T-helper 1 cell treated with Interleukin-12 subunit alpha and Interleukin-12 subunit beta and Interleukin-4 antibody, amounts not matched to agents 30 μg/mL and 1 μg/mL, for 36 hours (primary cell): ENCODE measurements at regions not wholly inside any gene's neighbourhood (a gene's known extent, or its start where the extent isn't known, plus 50 kb on each side); places are given as distances from the start of the nearest gene placed in this dataset.
"Not testable (repeated sequence)": the region's sequence is repeated elsewhere in the genome, so short reads cannot be mapped to it uniquely, and the experiment has no call there.

Source experiments
- H3K27ac Mint-ChIP-seq: one replicate; pipeline ENCODE4 v1.8.0; 2021; ENCODE audit warnings: mild to moderate bottlenecking, mixed read lengths
- H3K27me3 Mint-ChIP-seq: one replicate; pipeline ENCODE4 v1.8.0; 2021; ENCODE audit warnings: low read depth, mixed read lengths
- H3K36me3 Mint-ChIP-seq: one replicate; pipeline ENCODE4 v1.8.0; 2021; ENCODE audit warnings: low read depth, mixed read lengths
- H3K4me1 Mint-ChIP-seq: one replicate; pipeline ENCODE4 v1.8.0; 2021; ENCODE audit warnings: low read depth, mixed read lengths
- H3K4me3 Mint-ChIP-seq: one replicate; pipeline ENCODE4 v1.8.0; 2021; ENCODE audit warnings: mild to moderate bottlenecking, moderate library complexity, mixed read lengths
- H3K9me3 Mint-ChIP-seq: one replicate; pipeline ENCODE4 v1.8.0; 2021; ENCODE audit warnings: mixed read lengths

- H3K9me3 Mint-ChIP-seq: peaks cover 41% of the 10 kb centered on the region
- H3K27me3 Mint-ChIP-seq, H3K4me1 Mint-ChIP-seq, H3K27ac Mint-ChIP-seq, H3K4me3 Mint-ChIP-seq, H3K36me3 Mint-ChIP-seq: not testable (repeated sequence)
Measured at GRCh38 chr4:49211396-49212194, 225.5 kb downstream of the CWH43 start.

- not testable (repeated sequence) for H3K27me3 Mint-ChIP-seq, H3K4me1 Mint-ChIP-seq, H3K4me3 Mint-ChIP-seq, H3K36me3 Mint-ChIP-seq, H3K27ac Mint-ChIP-seq
- peaks cover 38% of the 10 kb centered on the region for H3K9me3 Mint-ChIP-seq
Measured at GRCh38 chr4:49213250-49213649, 227.2 kb downstream of the CWH43 start.

GRCh38 chr4:49213750-49214149 lies 227.7 kb downstream of the CWH43 start:
- not testable (repeated sequence) for H3K27ac Mint-ChIP-seq, H3K4me3 Mint-ChIP-seq, H3K36me3 Mint-ChIP-seq, H3K27me3 Mint-ChIP-seq, H3K4me1 Mint-ChIP-seq
- peaks cover 35% of the 10 kb centered on the region for H3K9me3 Mint-ChIP-seq

- H3K9me3 Mint-ChIP-seq: peaks cover 39% of the 10 kb centered on the region
- not testable (repeated sequence) for H3K27me3 Mint-ChIP-seq, H3K36me3 Mint-ChIP-seq, H3K4me3 Mint-ChIP-seq, H3K4me1 Mint-ChIP-seq, H3K27ac Mint-ChIP-seq
Measured at GRCh38 chr4:49214453-49215081, 228.5 kb downstream of the CWH43 start.

GRCh38 chr4:49215082-49215479 lies 229.0 kb downstream of the CWH43 start:
- H3K4me1 Mint-ChIP-seq, H3K27me3 Mint-ChIP-seq, H3K4me3 Mint-ChIP-seq, H3K36me3 Mint-ChIP-seq, H3K27ac Mint-ChIP-seq: not testable (repeated sequence)
- peaks cover 40% of the 10 kb centered on the region for H3K9me3 Mint-ChIP-seq

GRCh38 chr4:49216606-49217005 lies 230.5 kb downstream of the CWH43 start:
- H3K4me1 Mint-ChIP-seq, H3K27me3 Mint-ChIP-seq, H3K4me3 Mint-ChIP-seq, H3K36me3 Mint-ChIP-seq, H3K27ac Mint-ChIP-seq: not testable (repeated sequence)
- peaks cover 55% of the 10 kb centered on the region for H3K9me3 Mint-ChIP-seq

- Mint-ChIP-seq H3K4me1 (no peaks in the 10 kb centered on the region), H3K4me3 (no peak overlapping the region), H3K36me3 (no peaks in the 10 kb centered on the region), H3K27me3 (no peaks in the 10 kb centered on the region), H3K27ac (no peak overlapping the region), H3K9me3 (peaks cover 59% of the 10 kb centered on the region)
Measured at GRCh38 chr4:49217492-49217891, 231.4 kb downstream of the CWH43 start.

- H3K36me3 Mint-ChIP-seq, H3K27me3 Mint-ChIP-seq, H3K4me3 Mint-ChIP-seq, H3K27ac Mint-ChIP-seq, H3K4me1 Mint-ChIP-seq: not testable (repeated sequence)
- peaks cover 61% of the 10 kb centered on the region for H3K9me3 Mint-ChIP-seq
Measured at GRCh38 chr4:49218094-49218493, 232.0 kb downstream of the CWH43 start.

GRCh38 chr4:49218931-49219330 lies 232.9 kb downstream of the CWH43 start:
- not testable (repeated sequence) for H3K4me3 Mint-ChIP-seq, H3K27me3 Mint-ChIP-seq, H3K27ac Mint-ChIP-seq, H3K4me1 Mint-ChIP-seq, H3K36me3 Mint-ChIP-seq
- H3K9me3 Mint-ChIP-seq: peaks cover 61% of the 10 kb centered on the region

- H3K27ac Mint-ChIP-seq, H3K4me1 Mint-ChIP-seq, H3K36me3 Mint-ChIP-seq, H3K27me3 Mint-ChIP-seq, H3K4me3 Mint-ChIP-seq: not testable (repeated sequence)
- peaks cover 58% of the 10 kb centered on the region for H3K9me3 Mint-ChIP-seq
Measured at GRCh38 chr4:49219489-49220225, 233.6 kb downstream of the CWH43 start.

- Mint-ChIP-seq H3K4me3 (no peak overlapping the region), H3K27me3 (no peaks in the 10 kb centered on the region), H3K9me3 (peaks cover 51% of the 10 kb centered on the region), H3K27ac (no peak overlapping the region), H3K36me3 (no peaks in the 10 kb centered on the region), H3K4me1 (no peaks in the 10 kb centered on the region)
Measured at GRCh38 chr4:49221209-49221608, 235.1 kb downstream of the CWH43 start.

GRCh38 chr4:49222810-49223209 lies 236.7 kb downstream of the CWH43 start:
- peaks cover 49% of the 10 kb centered on the region for H3K9me3 Mint-ChIP-seq
- H3K36me3 Mint-ChIP-seq, H3K4me3 Mint-ChIP-seq, H3K27ac Mint-ChIP-seq, H3K4me1 Mint-ChIP-seq, H3K27me3 Mint-ChIP-seq: not testable (repeated sequence)

- not testable (repeated sequence) for H3K36me3 Mint-ChIP-seq, H3K4me1 Mint-ChIP-seq, H3K4me3 Mint-ChIP-seq, H3K27ac Mint-ChIP-seq, H3K27me3 Mint-ChIP-seq
- H3K9me3 Mint-ChIP-seq: peaks cover 28% of the 10 kb centered on the region
Measured at GRCh38 chr4:49226216-49226866, 240.3 kb downstream of the CWH43 start.

- H3K36me3 Mint-ChIP-seq, H3K27ac Mint-ChIP-seq, H3K4me3 Mint-ChIP-seq, H3K27me3 Mint-ChIP-seq, H3K4me1 Mint-ChIP-seq: not testable (repeated sequence)
- peaks cover 15% of the 10 kb centered on the region for H3K9me3 Mint-ChIP-seq
Measured at GRCh38 chr4:49227941-49228340, 241.9 kb downstream of the CWH43 start.

GRCh38 chr4:49229243-49229642 lies 243.2 kb downstream of the CWH43 start:
- H3K36me3 Mint-ChIP-seq, H3K4me3 Mint-ChIP-seq, H3K27me3 Mint-ChIP-seq, H3K27ac Mint-ChIP-seq, H3K4me1 Mint-ChIP-seq: not testable (repeated sequence)
- peaks cover 15% of the 10 kb centered on the region for H3K9me3 Mint-ChIP-seq
